Stimulated activated CD4-positive, alpha-beta T cell treated with anti-CD3 and anti-CD28 coated beads, Interleukin-12 subunit alpha, Interleukin-12 subunit beta, amount 100 ng/mL, for 4 hours (primary cell): ENCODE measurements at regions not wholly inside any gene's neighbourhood (a gene's known extent, or its start where the extent isn't known, plus 50 kb on each side); places are given as distances from the start of the nearest gene placed in this dataset.

ENCODE experiments used
- DNase-seq: peaks from one replicate; pipeline ENCODE4 v3.0.0-alpha.2; 2020

DNA sequence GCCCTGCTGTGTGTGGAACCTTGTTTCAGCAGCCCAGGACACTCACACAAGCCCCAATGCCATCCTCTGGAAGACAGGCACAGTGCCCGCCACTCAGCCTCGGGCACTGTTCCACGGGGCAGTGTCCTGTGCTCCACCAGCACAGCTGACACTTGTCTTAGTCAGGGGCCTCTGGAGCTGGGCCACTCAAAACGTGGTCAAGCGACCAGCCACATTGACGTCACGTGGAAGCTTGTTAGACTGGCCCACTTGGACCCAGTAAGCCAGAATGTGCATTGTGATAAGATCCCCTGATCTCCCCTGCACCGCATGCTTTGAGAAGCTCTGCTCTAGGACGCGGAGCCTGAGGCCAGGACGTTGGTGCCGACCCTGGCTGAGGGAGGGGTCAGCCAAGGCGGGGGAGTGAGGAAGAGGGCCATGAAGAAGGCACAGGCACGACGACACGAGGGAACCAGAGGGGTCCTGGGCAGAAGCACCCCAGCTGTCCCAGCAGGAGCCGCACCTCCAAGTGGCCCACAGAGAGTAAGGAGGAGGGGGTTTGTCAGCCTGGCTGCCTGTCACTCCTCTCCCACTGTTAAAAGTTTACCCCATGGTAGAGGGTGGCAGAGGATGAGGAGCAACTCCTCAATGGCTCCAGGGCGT, 64.6 kb downstream of the LINC01488 start:
- DNase-seq, result no peak

DNA sequence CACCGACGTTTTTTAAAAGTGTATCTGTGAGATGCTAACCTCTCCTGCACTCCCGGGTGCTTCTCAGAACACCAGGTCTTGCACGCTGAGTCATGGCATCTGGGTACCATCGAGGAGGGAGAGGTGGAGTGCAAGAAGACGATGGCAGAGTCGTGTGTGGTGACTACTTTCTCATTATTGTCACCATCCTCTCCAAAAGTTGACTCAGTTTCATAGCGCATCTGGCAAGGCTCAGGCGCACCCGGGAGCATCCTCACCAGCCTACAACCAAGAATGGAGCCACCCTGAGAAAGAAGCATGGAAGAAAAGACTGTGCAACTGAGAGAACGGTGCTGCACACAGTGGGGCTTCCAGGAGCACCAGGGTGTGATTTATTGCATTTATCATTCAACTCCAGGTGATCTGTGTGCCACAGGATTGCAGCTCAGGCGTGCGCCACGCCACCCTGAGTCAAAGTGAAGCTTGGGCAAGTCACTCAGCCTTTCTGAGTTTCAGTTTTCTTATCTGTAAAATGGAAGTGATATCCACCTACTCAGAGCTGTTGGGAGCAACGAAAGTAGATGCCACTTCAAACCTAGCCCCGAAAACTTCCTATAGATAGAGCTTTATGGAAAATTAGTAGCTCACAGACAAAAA, 65.4 kb downstream of the LINC01488 start:
- DNase-seq, result peak; percentile 53

DNA sequence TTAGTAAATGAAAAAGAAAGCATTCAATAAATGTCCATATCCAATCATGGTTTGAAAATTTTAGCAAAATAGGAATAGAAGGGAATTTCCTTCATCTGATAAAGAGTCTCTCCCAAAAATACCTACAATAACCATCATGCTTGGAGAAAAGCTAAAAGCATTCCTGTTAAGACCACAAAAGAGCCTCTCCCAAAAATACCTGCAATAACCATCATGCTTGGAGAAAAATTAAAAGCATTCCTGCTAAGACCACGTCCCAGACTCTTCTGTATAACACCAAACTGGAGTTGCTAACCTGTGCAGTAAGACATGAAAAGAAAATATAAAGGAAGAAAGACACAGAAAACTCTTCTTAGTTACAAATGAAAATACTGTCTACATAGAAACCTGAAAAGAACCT, 69.4 kb downstream of the LINC01488 start:
- no peak for DNase-seq

DNA sequence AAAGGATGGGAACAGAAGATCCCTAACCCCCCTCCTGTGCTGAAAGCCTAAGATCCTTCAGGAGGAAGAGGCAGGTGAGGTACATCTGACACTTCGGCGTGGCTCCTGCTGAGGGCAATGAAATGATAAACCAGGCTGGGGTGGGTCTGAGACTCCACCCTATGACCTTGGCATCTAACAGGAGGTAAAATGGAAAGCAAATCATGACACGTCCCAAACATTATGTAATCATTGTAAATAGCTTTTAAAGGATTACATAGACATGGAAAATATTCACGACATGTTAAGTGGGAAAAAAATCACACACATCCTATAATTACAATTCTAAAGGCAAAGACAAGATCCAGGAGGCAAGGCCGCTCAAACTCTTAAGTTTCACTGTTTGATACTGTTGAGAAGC, 70.5 kb downstream of the LINC01488 start:
- no peak for DNase-seq

DNA sequence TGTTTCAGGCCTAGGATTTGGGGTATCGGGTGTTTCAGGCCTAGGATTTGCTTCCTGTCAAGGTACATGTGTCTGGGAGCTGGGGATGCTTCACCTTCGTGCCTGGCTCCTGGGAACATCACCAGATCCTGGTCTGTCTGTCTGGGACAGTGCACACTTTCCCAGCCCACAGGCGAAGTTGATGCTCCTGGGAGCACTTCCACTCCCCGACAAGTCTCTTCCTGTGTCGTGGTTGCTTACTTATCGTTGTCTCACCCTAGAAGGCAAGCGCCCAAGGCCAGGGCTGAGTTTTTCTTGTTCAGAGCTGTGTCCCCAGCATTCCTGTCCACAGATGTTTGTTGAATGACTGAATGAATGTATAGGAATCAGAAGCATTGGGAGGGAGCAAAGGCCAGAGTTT, 71.5 kb downstream of the LINC01488 start:
- DNase-seq, result no peak

DNA sequence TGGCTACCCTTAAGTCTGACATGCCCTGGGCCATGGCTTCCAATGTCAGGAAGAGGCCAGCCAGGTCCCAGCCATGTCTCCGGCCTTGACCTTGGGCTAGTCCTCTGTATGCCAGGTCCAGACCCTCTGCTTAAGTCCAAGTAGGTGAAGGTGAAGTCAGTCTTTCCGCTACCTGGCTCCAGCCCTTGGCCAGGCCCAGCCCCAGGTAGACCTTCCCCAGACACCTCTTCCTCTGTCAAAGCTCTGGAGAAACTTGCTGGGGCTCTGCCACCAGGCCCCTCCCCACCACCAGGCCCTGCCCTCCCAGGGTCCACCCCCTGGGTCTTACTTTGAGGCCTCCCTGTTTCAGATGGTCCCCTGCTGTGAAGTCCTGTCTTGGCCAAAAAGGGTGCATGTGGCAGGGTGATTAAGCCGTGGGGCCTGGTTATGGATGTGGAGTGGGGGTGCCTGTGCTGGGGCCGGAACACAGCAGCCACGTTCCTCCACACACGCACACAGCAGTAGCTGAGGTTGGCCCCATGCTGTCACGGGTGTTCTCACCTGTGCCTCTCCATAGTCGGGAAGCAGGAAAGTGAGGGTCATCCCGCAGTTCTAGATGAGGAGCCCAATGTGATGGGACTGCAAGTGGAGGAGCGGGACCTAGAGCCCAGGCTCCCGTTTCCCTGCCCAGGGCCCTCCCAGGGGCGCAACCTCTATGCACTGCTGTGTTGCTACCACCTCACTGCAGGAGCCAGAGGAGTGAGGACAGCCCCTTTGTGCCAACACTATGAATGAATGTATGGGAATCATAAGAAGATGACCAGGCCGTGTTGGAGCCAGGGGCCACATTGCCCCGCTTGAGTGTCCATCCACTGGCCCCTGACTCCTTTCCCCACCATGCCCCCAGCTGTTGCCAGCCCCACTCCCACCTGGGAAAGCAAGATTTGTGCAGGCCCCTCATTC, 72.2 kb downstream of the LINC01488 start:
- no peak for DNase-seq

DNA sequence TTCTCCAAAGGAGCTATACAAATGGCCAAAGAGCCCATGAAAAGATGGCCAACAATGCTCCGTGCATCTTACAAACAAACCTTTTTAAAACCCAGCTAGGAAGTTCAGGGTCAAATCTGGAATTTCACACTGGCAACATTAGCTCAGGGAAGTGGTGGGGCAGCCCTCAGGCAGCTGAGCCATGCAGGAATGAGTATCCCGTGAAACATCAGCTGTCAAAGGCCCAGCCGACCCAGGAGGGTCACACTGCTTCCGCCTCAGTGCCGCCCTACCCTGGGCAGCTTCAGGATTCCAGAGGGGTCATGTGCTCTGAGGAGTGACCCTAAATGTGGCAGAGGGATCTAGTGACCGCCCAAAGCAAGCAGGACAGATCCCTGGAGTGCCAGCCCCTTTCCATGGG, 73.4 kb downstream of the LINC01488 start:
- DNase-seq, result no peak

DNA sequence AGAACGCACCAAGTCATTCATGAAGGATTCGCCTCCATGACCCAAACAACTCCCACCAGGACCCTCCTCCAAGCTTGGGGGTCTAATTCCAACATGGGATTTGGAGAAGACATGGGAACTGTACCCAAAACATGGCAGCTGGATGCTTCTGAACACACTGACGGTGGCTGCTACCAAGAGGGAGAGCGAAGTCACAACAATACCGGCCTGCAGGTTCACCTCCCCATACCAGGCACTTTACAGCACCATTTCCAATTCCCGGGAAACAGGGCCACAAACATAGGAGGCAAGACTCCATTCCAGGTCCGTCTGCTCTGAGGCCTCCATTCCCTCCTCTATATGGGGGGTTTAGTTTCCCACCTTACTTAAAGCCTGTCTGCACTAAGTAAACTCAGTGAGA, 75.8 kb downstream of the LINC01488 start:
- no peak for DNase-seq

DNA sequence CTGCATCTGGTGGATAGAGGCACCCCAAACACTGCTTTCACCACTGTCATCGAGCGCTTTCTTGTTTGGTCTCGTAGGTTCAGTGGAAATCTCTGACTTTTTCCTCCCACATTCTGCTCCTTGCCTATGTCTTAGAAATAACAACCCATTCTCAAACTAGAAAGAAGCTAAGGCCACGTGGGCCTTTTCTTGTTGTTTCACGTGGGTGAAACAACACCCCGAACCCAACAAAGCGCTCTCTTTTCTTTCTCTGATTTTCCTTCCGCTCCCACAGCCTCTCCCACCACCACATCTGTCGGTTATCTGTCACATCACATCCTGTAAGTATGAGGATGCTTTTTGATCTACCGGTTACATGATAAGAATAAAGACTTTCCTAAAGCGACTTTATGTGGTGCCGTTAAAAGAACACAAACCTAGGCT, 77.1 kb downstream of the LINC01488 start:
- DNase-seq, result no peak

DNA sequence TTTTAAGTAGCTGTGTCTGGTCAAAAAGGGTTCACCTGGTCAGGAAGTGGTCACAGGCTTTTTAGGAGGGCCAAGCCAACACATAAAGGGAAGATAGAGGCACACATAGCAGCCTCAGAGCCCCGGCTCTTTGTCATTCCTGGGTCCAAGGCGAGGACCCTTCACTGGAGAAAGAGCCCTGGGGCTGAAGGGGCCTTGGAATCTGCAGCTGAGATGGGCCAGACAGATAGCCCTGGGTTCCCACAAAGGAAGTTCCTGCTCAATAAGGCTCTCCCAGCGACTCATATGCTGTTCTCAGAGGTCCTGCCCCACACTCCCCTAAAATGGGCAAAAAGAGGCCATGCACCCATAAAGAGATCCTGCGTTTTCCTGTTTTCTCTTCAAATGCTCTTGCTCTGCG, 77.7 kb downstream of the LINC01488 start:
- DNase-seq, result no peak

DNA sequence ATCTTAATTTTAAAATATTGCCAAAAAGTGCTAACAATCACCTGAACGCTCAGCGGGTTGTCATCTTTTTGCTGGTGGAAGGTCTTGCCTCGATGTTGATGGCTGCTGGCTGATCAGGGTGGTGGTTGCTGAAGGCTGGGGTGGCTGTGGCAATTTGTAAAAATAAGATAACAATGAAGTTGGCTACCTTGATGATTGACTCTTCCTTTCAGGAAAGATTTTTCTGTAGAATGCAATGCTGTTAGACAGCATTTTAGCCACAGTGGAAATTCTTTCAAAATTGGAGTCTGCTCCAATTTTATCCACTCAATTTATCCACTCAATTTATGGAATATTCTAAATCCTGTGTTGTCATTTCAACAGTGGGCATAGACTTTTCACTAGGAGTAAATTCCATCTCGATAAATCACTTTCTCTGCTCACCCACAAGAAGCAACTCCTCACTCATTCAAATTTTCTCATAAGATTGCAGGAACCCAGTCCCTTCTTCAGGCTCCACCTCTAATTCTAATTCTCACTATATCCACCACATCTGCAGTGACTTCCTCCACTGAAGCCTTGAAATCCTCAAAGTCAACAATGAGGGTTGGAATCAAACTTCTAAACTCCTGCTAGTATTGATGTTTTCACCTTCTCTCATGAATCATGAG, 78.8 kb downstream of the LINC01488 start:
- DNase-seq, result no peak

DNA sequence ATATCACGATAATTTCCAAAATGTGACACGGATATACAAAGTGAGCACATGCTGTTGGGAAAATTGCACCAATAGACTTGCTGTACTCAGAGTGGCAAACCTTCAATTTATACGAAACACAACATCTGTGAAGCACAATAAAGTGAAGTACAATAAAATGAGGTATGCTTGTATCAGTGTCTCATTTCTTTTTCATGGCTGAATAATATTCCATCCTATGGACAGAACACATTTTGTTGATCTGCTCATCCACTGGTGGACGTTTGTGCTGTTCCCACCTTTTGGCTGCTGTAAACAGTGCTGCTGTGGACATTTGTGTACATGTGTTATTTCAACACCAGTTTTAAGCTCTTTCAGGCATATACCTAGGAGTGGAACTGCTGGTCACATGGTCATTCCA, 78.7 kb upstream of the CCND1 start:
- no peak for DNase-seq

DNA sequence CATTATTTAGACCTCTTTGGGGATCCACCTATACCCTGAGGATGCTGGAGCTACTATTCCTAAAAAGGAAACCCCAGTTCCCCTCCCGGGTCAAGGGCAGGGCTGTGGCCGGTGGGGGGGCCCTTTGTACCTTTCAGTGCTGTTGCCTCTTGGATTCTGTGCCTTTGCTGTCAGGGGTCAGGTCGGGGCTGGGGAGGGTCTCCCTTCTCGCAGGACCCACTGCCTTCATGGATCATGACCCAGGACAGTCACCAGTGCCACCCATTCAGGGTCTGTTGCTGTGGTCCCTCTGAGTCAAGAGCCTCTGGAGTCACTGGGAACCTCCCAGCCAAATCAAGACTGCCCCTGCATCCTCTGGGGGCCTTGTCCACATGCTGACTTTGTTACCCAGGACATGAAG, 78.1 kb upstream of the CCND1 start:
- DNase-seq, result no peak

DNA sequence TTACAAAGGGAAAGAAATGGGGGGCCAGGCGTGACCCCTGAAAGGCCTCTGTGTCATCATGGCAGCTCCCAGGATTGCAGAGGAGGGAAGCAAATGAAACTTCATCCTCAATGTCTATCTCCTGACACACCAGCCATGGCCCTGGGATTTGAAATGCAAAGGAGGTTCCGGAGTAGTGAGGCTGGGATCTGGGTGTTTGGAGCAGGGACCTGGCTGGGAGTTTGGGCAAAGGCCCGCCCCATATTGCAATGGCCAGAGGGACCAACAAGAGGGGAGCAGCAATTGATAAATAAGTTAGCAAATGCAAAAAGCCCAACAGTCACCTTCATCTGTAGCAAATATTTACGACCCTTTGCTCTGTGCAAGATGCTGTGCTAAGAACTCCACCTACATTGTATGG, 77.7 kb upstream of the CCND1 start:
- no peak for DNase-seq

DNA sequence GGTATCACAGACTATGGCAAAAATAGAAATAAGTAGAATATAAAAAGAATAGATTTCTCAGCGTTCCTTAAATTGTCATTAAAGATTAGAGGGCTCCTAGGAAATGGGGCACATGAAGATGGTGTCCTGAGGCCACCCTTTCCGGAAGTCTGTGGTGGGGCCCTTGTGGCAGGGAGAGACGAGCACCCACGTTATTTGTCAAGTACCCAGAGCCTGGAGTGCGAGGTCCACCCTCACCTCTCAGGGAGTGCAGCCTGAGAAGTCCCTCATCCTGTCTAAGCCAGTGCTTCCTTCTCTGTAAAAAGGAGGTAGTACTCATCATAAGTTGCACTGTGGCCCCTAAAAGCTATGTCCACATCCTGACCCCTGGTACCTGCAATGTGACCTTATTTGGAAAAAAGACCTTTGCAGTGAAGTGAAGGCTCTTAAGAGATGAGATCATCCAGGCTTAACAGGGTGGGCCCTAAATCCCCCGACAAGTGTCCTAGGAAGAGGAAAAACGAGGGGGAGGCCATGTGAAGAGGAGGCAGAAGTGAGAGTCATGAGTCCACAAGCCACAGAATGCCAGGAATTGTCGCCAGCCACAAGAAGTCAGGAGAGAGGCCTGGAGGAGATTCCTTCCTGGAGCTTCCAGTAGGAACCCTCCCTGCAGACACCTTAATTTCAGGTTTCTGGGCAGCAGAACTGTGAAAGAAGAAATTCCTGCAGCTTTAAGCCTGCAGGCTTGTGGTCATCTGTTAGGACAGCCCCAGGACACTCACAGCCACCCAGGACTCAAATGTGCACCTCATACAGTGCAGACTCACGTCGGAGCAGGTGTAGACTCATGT, 76.8 kb upstream of the CCND1 start:
- no peak for DNase-seq

DNA sequence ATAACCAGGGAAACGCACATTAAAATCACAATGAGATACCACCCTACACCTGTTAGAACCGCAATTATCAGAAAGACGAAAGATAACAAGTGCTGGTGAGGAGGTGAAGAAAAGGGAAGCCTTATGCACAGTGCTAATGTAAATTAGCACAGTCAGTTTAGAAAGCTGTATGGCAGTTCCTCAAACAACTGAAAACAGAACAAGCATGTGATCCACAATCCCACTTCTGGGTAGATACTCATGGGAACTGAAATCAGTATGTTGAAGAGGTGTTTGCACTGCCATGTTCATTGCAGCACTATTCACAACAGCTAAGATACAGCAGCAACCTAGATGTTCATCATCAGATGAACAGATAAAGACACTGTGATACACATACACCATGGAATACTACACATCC, 75.0 kb upstream of the CCND1 start:
- DNase-seq, result no peak

DNA sequence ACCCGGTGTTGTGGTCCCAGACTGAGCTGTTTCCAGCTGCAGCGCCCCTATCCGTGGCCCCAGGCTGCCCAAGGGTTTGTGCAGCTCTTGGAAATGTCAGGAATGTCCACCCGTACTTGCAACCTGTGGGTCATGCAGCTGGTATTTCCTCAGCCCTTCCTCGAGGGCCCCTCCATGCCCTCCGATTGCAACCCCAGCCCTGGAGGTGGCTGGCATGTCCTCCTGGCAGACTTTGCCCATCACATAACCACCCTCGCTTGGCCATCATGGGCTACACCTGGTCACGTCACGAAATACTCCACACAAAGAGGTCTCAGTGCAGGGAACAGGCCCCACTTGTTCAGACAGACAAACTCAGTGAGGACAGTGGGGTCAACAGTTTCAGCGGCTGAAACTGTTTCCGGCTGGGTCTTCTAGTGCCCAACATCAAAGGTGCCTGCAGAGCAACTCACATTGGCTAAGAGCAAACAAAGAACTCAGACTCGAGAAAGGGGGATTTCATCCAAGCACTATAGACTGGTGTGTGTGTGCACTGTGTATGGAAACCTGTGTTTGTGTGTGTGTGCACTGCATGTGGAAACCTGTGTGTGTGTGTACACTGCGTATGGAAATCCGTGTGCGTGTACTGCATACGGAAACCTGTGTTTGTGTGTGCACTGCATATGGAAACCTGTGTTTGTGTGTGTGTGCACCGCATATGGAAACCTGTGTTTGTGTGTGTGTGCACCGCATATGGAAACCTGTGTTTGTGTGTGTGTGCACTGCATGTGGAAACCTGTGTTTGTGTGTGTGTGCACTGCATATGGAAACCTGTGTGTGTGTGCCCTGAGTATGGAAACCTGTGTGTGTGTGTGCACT, 72.8 kb upstream of the CCND1 start:
- DNase-seq, result no peak

DNA sequence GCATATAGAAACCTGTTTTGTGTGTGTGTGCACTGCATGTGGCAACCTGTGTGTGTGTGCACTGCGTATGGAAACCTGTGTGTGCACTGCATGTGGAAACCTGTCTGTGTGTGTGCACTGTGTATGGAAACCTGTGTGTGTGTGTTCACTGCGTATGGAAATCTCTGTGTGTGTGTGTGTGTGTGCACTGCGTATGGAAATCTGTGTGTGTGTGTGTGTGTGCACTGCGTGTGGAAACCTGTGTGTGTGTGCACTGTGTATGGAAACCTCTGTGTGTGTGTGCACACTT, 72.2 kb upstream of the CCND1 start:
- DNase-seq, result no peak

DNA sequence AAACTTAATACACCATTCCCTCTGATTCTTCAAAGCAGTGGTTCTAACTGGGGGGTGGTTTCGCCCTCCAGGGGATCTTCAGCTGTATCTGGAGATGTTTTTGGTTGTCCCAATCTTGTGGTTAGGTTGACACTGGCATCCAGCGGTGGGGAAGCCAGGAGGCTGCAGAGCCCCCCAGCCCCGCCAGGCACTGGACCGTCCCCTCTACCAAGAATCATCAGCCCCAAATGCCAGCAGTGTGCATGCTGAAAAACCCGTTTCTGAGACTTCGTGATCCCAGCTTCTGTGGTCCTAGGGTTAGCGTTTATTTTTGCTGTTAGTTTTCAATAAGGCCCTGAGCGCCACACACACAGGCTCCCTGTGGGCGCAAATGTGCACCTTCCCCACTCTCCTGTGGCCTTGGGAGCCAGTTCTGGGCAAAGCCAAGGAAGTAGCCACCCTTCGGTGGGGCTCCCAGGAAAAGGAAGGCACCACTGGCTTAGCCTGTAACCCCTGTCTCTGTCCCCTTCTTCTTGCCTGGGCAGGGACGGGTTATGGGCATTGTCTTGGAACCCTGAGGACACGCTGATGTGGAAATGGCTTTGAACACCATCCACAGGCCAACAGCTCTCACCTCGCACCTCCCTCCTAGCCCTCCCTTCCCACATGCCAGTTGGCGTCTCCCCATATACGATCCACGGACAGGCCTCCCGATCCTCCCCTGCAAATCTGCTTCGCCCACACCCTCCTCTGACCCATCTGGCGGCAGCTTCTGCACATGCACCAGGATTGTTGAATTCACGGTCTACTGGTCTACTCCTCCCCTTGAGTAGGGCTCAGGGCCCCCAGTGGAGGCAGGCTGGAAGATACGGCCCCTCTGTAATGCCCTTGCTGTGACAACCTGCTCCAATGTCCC, 71.4 kb upstream of the CCND1 start:
- no peak for DNase-seq

DNA sequence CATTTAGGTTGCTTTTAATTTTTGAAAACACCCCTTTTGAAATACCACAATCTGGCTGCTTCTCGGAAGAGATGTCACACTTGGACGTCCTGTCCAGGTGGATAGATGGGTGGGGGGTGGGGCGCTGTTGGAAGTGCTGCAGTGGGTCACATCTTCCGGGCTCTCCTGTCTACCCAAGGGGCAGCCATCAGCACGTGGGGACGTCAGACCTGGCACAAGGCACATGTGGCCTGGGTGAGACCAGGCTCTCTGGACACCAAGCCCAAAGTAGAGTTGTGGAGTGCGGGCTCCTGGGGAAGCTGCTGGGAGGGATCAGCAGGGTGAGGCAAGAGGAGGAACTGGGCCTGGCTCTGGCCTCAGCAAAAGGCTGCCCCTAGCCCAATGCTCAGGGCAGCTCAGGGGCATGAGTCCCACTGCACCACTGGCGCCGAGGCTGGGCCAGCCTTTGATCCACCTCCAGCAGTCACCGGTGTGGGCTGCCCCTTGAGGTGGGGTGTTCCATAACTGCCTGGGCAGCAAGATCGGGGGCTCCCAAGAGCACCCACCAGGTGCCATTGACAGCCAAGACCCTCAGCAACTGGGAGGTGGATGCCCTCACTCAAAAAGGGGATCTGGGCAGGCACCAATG, 68.6 kb upstream of the CCND1 start:
- DNase-seq, result no peak
